Prostate gland (tissue), 2 donors: ENCODE measurements at regions not wholly inside any gene's neighbourhood (a gene's known extent, or its start where the extent isn't known, plus 50 kb on each side); places are given as distances from the start of the nearest gene placed in this dataset.
"Not testable (repeated sequence)": the region's sequence is repeated elsewhere in the genome, so short reads cannot be mapped to it uniquely, and the experiment has no call there.

Experiments
- POLR2A ChIP-seq: fragments of 450-650 bp; IDR thresholded peaks from one replicate; pipeline ENCODE4 v1.6.1; 2016; ENCODE audit warnings: antibody characterized with exemption, mild to moderate bottlenecking
- POLR2AphosphoS5 ChIP-seq: sonication (generic); formaldehyde crosslinking; IDR thresholded peaks from one replicate; pipeline ENCODE4 v1.6.1; 2017; ENCODE audit warnings: antibody characterized with exemption
- TF ChIP-seq, protein P1 (sequence below), 4 experiments: fragments of 200-600 bp in 2 of 4; fragments of 450-650 bp in 2 of 4; sonication (generic) in 2 of 4; IDR thresholded peaks; 1 replicate in 3 of 4; 2 replicates in 1 of 4; pipeline ENCODE4 v1.5.1; 2016 to 2019; ENCODE audit warnings: antibody characterized with exemption in 4 of 4, mild to moderate bottlenecking in 2 of 4, moderate library complexity in 2 of 4

DNA sequence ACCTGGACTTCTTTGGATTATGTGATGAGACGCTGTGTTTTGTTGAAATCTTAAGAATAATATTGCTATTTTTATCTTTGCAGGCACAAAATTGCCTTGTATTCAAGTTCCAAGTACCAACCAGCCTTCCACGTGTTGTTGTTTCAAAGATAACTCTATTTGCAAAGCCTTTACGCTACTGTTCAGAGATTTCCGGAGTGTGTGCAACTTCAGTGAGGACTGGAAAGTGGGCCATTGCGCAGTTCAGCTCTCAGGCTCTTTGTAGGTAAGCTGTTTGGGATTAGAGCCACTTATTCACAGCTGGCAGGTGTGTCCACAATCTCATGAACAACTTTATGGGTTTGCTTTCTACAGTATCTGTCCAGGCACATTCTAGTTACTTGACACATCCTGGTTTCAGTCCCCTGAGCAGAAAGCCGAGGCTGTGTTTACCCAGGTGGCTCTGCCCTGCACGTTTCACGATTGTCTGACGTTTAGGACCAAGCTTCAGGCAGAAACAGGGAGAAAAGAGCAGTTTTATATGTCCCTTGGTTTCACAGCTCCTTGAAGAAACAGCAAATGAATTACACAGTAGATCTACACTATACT is 520.3 kb downstream of the PRIM2 start:
- TF ChIP-seq, protein P1, sequence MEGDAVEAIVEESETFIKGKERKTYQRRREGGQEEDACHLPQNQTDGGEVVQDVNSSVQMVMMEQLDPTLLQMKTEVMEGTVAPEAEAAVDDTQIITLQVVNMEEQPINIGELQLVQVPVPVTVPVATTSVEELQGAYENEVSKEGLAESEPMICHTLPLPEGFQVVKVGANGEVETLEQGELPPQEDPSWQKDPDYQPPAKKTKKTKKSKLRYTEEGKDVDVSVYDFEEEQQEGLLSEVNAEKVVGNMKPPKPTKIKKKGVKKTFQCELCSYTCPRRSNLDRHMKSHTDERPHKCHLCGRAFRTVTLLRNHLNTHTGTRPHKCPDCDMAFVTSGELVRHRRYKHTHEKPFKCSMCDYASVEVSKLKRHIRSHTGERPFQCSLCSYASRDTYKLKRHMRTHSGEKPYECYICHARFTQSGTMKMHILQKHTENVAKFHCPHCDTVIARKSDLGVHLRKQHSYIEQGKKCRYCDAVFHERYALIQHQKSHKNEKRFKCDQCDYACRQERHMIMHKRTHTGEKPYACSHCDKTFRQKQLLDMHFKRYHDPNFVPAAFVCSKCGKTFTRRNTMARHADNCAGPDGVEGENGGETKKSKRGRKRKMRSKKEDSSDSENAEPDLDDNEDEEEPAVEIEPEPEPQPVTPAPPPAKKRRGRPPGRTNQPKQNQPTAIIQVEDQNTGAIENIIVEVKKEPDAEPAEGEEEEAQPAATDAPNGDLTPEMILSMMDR (IDR thresholded peaks at IDR 0.05), result not testable (repeated sequence)
- TF ChIP-seq POLR2AphosphoS5, result peak; percentile 22
- not testable (repeated sequence) for TF ChIP-seq POLR2A
